Glomerular visceral epithelial cell (primary cell): ENCODE measurements at regions not wholly inside any gene's neighbourhood (a gene's known extent, or its start where the extent isn't known, plus 50 kb on each side); places are given as distances from the start of the nearest gene placed in this dataset.

Source experiments
- DNase-seq: peaks from one replicate; pipeline ENCODE4 v3.0.0-alpha.2; 2016; ENCODE audit errors: extremely low spot score

DNA sequence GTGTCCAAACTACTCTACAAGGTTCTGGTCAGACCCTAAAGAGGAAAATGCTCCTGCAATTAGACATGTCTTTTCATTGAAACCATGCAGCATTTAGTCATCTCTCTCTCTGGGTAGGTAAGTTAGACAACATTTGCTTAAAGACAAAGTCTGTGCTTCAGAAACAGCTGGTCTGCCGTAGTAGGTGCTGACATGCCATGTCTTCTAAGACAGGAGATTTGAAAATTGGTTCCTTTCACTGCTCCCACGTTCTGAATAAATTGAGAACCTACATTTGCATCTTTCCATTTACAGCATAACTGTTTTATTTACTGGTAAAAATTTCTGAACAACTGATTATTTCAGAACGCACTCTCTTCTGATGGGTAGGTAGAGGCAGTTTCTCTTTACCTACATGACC lies 494.0 kb downstream of the EFNB2 start:
- DNase-seq, result no peak

DNA sequence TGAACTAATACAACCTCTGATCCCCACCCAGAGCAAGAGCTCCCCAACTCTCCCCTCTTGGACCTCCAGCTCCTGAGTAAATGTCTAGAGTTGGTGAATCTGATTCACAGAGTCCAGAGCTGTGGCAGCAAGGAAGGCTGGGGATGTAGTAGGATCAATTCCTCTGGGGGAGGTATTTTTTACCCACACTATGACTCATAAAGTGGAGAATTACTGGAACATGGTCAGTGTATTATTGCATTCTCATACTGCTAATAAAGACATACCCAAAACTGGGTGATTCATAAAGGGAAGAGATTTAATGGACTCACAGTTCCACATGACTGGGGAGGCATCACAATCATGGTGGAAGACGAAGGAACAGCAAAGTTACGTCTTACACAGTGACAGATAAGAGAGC lies 496.7 kb downstream of the EFNB2 start:
- peak; percentile 85 for DNase-seq

DNA sequence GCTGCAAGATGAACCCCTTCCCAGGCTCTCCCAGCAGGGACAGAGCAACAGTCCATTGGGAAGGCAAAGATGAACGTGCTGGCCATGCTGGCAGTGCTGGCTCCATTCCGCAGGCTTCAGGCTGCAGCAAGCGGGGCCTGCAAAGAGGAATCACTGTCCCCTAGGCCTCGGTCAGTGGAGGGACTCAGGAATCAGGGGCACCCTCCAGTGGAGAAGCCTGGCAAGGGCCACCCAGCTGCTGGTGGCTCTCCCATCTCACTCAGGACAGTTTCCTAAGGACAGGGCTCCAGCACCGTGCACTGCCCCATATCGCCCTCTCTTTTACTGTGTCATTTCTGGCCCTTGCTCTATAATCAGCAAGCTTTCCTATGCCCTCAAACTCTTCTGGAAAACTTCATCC lies 498.6 kb downstream of the EFNB2 start:
- DNase-seq, result peak; percentile 12

DNA sequence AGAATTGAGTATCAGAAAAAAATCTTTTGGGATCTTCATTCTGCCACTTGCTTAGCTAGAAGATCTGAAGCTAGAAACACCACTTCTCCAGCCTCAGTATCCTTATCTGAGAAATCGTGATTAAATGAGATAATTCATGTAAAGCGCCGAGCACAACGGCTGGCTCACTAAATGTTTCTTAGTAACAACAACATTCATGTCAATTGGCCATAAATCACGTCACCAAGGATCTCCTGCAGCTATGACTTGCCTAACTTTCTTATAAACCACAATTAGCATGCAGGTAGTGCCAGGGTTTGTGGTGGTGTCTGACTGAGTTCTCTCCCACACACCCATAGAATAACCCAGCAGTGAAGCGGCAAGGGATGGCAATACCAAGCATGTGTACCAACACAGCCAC lies 501.3 kb downstream of the EFNB2 start:
- DNase-seq, result no peak

DNA sequence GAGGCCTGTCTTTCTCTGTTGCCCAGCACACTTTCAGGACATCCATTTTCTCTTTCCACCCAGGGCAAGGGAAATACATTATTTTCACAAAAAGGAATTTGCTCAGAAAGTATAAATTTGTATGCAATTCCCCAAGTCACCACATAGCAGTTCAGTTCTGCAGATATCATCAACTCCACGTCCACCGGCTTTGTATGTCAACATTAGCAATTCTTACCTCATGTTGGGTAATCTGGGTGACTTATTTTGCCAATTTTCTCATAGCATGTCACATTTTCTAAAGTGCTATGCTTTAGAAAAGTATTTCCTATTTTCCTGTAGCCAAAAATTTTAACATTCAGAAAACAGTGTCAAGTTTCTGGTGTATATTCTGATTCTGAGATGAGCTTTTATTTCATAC lies 501.8 kb downstream of the EFNB2 start:
- no peak for DNase-seq

DNA sequence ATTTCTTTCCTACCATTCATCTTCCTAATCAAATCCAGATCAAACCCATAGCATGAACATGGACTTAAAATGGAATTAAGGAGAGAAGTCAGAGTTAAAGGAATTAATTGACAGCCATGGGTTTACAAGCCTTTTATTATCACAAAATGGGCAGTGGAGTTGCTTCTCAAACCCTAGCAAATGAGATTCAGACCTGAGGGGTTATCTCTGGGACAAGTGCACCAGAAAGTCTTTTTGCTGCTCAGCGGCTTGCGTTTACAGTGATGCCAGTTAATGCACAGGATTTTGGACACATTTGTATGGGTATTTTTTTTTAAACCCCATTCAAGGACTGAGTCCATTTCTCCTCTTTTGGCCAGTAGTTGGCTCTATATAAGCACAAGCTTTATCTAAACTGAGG lies 503.0 kb downstream of the EFNB2 start:
- no peak for DNase-seq

DNA sequence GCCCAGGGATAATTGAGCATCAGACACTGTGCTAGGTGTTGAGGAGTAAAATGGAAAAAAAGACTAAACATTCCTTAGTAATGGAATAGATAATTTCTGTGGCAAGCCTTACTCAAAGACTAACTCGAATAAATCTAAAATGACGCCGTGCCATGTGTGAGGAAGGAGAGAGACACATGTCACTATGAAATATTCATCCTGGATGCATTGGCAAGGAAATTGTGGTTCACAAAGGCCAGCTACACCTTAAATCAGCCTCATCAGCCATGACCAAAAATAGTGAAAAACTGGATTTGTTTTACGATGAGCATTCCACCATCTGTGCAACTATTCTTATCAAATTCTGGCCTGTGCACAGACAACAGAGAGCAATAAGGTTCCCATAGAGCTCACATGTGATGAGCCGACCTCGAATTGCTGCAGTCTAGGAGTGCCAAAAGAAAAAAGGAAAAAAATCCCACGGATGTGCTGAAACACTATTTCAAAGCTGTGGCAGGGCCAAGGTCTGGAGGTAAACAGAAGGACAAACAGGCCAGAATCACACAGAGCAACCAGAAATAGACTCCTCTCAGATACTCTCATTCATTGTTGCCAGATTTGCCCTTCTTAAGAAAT lies 505.7 kb downstream of the EFNB2 start:
- no peak for DNase-seq

DNA sequence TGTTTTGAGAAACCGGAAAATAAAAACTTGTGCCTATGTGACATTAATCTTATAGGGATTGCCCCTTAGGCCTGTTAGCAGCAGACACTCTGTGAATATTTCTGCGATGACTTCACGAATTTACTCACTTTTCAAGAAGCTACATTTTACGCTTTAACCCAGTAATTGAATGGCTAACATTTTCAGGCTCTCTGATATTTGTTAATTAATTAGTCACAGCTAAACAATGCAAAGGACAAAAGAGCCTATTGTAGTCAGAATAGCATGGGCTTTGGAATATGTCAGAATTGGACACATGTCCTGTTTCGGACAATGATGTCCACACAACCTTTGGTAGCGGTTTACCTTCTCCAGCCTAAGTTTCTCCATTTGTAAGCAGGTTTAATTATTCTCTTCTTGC lies 506.6 kb downstream of the EFNB2 start:
- no peak for DNase-seq

DNA sequence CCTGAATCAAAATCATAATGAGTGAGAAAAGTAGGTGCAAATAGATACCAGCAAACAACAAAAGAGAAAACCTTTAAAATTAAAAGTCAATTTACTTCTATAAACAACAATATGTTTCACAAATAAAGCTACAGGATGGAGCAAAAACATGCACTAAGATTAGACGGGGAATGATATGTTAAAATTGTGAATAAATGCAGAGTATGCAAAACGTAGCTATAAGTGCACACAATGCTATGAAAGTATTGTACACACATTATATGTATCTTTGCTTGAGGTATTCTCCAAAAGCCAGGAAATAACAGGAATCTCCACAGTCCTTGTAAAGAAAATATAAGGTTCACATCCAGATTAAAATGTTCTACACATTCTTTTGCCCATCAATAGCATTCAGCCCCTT lies 523.9 kb downstream of the EFNB2 start:
- DNase-seq, result no peak

DNA sequence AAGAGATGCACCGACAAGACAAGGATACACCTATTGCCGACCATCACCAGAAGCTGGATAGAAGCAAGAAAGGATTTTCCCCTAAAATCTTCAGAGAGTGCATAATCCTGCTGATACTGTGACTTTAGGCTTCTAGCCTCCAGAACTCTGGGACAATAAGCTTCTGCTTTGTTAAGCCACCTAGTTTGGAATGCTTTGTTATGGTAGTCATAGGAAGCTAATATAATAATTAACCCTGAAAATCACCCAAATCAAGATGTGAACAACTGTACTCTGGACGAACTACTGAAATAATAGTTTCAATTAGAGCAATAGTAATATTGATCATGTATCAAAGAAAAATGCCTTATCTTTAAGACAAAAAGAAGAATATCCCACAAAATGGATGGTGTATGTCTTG lies 524.6 kb downstream of the EFNB2 start:
- peak; percentile 20 for DNase-seq

DNA sequence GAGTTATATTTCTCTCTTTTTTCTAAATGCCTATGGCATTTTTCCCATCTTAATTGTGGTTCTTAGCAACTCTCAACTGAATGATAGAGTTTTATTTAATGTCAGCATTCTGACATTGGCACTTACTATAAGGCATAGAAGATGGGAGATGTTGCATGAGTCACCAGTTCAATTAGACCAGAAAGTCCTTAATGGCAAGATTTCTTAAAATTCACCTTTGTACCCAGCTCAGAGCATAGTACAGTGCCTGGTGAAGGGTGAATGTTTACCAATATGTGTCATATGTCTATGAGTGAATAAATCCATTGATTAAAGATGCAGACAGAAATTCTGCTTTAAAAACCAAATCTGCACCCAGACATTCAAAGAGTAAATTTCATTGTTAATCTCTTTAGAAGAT lies 526.9 kb downstream of the EFNB2 start:
- no peak for DNase-seq

DNA sequence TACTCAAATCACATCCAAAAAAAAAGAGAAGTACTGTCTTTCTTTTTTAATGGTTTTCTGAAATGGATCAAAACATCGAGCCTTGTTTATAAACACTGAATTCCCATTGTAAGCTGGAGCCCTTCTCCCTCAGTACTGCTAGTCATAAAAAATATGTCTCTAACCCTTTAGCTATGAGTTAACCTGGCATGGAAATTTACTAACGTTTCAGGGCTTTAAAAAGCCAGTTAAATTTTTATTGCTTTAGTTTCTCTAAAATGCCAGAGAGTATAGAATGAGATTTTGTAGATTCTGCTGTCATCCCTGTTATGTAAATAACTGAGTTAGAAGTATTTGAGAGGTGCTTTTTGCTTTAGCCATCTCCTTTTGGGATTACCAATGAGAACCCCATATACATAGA lies 528.3 kb downstream of the EFNB2 start:
- no peak for DNase-seq

DNA sequence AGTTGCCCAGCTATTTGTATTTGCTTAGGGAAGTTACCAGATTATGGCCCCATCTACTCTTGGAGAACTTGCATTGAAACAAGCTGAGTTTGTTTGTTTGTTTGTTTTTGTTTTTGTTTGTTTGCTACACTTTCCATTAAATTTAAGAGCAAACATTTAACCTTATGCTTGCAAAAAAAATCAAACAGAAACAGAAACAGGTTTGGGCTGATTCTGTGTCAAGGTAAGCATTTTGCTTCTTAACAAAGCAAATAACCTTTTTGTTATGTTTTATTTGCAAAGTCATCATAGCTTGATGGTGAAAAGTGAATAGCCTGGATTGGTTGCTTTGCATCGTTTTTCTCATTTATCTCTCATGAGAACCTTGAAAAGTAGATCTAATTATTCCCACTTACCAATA lies 531.8 kb downstream of the EFNB2 start:
- DNase-seq, result no peak

DNA sequence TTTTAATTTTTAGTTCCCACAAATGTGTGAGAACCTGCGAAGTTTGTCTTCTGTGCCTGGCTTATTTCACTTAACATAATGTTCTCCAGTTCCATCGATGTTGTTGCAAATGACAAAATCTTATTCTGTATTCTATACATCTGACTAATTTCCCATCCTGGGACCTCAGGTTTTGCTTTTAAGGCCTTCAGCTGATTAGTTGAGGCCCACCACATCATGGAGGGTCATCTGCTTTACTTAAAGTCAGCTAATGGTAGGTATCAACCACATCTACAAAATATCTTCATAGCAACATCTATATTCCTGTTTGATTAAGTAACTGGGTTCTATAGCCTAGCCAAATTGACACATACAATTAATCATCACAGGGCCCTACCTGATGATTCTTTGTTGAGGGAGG lies 534.0 kb downstream of the EFNB2 start:
- no peak for DNase-seq

DNA sequence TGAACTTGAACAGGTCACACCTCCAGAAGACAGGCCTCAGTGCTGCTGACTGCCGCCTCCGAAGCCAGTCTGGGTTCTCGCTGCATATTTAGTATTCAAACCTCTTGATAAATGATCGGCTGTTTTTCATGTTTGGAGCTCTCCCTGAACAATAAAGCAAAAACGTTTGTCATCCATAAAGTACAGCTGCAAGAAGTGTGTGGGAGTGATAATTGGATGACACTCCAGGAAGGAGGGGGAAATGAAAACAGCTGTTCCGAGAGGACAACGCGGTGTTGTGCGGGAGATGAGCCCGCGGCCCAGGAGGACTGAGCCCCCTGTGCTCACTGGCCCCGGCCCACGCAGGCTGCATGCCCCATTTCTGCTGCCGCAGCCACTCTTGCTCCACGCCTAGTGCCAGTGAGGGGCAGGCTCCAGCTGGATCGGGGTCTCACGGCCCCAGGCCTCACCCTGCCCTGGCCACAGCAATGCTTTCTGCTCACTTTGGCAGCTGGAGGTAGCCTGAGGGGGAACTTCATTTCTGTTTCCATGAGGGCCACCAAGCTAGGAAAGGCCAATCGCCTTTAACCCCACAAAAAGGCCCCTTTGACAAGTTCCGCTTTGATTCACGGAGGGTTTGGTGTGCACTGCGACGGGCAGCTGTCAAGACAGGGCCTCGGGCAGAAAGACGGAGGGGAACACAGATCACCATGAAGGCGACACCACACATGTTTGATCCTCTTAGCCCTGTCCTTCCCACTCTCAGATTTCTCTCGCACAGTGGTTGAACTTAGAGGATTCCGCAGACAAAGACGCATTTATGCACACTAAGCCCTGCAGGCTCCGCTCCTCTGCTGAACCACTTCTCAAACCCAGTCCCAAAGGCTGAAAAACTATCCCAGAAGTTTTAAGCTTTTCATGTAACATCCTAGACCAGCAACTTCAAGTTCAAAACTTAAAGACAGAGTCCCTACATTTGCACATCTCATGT lies 537.6 kb downstream of the EFNB2 start:
- no peak for DNase-seq

DNA sequence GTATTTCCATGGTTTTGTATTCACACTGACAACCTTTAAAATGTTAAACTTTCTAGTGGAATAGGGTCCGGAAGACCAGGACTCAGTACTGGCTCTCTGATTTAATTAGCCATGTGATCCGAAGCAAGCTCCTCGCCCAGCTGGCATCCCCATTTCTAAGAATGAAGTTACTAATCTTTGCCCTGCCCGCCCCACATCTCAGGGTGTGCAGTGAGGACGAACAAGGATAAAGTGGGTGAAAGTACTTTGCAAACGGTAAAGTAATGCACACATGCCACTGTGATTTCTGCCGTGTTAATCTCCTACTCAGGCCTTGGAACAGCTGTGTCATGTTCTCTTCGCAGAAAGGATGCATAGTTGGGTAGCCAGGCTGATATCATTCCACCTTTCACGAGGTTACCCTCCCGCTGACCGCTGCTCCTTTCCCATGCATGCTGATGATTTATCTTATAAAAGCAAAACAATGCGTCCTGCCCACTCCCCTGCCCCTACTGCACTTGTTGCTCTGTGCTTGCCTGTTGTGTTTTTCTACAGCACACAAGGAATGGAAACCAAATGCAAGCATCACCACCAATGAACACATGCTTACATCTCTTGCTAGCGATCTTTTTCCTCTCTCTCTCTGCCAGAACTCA lies 539.0 kb downstream of the EFNB2 start:
- DNase-seq, result no peak

DNA sequence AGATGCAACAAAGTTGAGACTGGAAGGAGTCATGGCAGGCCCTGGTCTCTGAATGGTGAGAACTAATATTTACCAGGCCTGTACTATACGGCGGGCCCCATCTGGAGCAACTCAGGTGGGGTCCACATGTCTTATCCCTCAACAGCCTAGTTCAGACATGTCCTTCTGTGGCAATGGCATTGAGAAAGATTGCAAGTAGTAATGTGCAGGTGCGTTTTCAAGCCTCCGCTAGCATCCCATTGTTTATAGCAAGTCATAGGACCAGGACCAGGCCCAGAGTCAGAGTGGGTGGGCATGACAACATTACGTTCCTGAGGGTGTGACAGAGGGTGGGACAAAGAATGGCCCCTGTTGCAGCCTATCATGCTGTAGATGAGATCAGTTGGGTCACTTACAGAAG lies 541.1 kb downstream of the EFNB2 start:
- DNase-seq, result no peak

DNA sequence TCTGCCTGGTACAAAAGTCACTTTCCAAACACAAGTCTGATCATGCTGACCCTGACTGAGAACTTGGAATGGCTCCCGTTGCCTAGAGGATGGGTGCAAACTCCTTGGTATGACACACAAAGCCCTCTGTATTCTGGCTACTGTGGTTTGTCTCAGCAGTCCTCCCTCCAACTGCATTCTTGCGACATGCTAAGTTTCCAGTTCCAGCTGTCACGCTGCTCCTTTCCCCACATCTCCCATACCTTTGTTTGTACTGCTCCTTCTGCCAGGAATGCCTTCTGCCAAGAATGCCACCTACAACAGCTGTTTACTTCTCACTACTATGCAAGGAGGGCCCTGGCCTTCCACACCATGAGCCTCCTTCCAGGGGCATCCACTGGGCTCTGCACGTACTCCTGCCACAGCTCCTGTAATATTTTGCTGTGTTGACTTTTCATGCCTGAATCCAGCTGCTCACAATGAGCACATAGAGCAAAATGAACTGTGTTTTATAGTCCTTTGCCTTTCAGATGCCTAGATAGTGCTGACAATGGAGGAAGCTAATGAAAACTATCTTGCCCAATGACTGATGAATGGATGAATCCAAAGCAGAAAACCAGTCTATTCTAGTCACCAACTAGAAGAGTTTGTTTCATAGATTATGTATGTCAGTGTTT lies 543.7 kb downstream of the EFNB2 start:
- DNase-seq, result peak; percentile 66

DNA sequence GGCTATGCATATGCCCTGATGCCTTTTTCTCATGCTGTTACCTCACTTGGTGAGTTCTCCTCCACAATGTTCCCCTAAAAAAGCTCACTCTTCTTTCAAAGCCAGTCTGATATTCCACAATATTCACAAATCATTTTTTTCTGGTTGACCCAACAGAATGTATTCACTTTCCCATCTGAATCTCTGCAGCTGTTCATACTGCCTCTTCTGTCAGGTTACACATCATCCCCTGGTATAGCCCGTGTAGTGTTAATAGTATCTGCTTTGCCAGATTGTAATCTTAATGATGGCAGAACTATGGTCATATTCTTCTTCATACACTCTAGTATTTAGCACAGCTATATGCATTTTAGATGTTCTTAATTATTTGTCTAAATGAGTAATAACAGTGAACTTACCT lies 544.3 kb downstream of the EFNB2 start:
- no peak for DNase-seq

DNA sequence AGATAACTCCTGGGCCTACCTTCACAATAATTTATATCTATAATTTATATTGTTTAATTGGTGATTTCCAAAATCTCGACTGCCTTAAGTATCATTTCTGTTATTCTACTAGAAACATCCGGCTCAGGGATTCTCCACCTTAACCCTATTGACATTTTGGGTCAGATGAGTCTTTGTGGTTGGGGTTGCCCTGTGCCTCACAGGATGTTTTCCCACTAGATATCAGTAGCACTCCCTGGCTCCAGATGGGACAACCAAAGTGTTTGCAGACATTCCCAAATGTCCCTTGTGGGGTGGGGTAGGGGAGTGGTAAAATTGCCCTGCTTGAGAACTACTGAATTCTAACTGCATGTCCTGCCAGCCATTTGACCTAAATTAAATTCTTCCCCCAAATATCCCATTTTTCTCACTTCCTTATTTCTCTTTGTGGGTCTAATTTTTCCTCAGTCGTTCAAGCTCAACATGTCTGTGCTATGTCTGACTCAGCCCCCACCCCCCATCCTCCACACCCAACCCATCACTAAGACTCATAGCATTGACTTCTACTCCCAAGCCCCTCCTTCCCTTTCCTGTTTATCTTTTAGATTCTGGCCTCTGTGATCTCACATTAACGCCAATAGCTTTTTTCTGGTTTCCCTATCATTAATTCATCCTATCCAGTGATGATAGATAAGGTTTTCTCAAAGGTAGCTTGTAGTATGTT lies 545.1 kb downstream of the EFNB2 start:
- DNase-seq, result peak; percentile 33

DNA sequence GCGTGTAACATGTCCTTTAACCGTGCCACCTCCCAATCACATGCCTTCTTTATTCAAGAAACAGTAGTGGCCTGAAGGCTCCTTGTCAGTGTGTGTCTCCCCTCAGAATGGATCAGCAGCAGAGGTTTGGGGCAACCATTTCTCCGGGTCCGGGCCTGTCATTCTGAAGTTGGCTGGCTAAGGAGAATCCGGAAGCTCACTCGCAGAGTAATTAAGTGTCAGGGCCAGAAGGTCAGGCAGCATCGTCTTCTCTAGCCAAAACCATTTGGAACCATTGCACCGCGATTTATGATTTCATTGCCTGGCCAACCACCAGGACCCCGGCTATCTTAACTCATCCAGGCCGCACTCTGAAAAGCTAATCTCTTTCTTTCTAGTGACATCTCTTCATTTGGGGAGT lies 550.8 kb downstream of the EFNB2 start:
- no peak for DNase-seq

DNA sequence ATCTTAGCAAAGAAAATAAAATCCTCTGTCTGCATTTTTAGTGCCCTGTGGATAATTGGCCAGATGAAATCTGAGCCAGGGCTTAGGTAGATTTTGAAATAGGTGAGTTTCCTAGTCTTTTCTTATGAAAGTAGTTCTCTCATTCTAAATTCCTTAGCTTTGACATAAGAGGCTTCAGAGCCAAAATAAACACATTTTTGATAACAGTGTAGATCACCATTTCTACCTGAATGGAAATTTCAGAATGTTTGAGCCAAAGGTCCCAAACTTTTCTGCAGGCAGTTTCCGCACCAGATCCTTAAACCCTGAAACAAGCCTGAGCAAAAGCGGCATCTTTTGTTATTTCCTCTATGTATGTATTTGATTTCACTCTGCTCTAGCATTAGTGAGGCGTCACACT lies 551.2 kb downstream of the EFNB2 start:
- DNase-seq, result no peak
